Peyer's patch (tissue), 4 donors: ENCODE measurements at regions not wholly inside any gene's neighbourhood (a gene's known extent, or its start where the extent isn't known, plus 50 kb on each side); places are given as distances from the start of the nearest gene placed in this dataset.

Source experiments
- CTCF ChIP-seq, 6 experiments: fragments of 450-650 bp in 4 of 6; fragments of 200-600 bp in 2 of 6; sonication (generic) in 1 of 6; IDR thresholded peaks; one replicate each; pipeline ENCODE4 v1.5.1; 2017 to 2019; ENCODE audit warnings: antibody characterized with exemption in 6 of 6, mild to moderate bottlenecking in 3 of 6, moderate library complexity in 1 of 6
- POLR2A ChIP-seq, 2 donors: fragments of 450-650 bp; IDR thresholded peaks; one replicate each; pipeline ENCODE4 v1.5.1; 2017; ENCODE audit warnings: antibody characterized with exemption in 2 of 2, mild to moderate bottlenecking in 2 of 2, moderate library complexity in 2 of 2

GRCh38 chr7:110519851-110520250, 571.1 kb upstream of the LRRN3 start:
- TF ChIP-seq CTCF (IDR thresholded peaks at IDR 0.05) (no peak), POLR2A (IDR thresholded peaks at IDR 0.05) (no peak)
